ENCODE measurements at regions not wholly inside any gene's neighbourhood (a gene's known extent, or its start where the extent isn't known, plus 50 kb on each side); places are given as distances from the start of the nearest gene placed in this dataset.

DNA sequence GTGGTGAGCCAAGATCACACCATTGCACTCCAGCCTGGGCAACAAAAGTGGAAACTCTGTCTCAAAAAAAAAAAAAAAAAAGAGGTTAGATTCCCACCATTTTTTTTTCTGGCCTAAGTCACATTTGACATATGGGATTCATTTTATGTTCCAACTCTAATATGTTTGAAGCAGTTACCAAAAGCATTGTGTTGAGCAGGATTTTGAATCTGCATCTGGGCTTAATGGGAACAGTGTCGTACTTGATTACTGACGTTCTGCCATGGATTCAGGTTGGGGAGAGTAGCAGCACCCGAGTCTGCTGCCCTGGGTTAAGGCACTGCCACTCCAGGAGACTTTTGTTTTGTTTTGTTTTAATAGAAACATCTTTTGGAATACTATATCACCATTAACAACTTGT is 348.7 kb upstream of the TBL1XR1 start:
- intact Hi-C loops (cut with micrococcal nuclease): no loop called here

DNA sequence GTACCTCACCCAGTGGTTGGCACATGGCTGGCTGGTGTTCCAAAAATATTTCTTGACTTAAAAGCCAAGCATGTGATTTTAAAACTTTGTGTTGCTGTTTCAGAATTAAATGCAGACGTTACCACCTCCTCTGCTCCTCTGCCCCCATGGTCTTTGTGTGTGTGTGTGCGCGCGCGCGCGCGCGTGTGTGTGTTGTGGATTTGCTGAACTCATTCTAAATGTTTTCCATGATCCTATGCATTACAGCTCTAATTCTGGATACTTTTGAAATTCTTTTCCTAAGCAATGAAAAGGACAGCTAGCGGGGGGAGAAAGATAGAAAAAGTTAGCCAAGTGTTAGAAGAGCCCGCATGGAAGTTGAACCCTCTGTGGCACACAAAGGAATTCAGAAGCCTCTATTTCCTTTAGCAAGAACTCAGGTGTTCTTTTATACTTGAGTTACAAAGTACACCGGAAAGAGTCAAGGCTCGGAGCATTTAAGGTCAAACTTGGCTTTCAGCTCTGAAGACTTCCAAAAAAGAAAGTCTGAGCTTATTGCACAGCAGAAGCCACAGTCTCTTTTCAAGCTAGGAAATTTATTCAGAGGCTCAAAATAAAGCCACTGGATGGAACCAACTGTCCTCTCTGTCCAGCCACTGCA is 350.5 kb upstream of the TBL1XR1 start:
- H3K27me3 ChIP-seq (ENCODE audit: low read depth): no peaks in the 10 kb centered on the region
- H3K4me1 ChIP-seq: peaks cover 16% of the 10 kb centered on the region
- no peak overlapping the region for H3K4me3 ChIP-seq
- H3K9me3 ChIP-seq (replicated peaks): no peaks in the 10 kb centered on the region
- intact Hi-C loops (cut with micrococcal nuclease): no loop called here
- DNase-seq: no peak
- H3K36me3 ChIP-seq: no peaks in the 10 kb centered on the region
- H3K27ac ChIP-seq (replicated peaks): no peak overlapping the region
- TF ChIP-seq, protein P1, sequence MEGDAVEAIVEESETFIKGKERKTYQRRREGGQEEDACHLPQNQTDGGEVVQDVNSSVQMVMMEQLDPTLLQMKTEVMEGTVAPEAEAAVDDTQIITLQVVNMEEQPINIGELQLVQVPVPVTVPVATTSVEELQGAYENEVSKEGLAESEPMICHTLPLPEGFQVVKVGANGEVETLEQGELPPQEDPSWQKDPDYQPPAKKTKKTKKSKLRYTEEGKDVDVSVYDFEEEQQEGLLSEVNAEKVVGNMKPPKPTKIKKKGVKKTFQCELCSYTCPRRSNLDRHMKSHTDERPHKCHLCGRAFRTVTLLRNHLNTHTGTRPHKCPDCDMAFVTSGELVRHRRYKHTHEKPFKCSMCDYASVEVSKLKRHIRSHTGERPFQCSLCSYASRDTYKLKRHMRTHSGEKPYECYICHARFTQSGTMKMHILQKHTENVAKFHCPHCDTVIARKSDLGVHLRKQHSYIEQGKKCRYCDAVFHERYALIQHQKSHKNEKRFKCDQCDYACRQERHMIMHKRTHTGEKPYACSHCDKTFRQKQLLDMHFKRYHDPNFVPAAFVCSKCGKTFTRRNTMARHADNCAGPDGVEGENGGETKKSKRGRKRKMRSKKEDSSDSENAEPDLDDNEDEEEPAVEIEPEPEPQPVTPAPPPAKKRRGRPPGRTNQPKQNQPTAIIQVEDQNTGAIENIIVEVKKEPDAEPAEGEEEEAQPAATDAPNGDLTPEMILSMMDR (IDR thresholded peaks at IDR 0.05; ENCODE audit: borderline replicate concordance): no peak

More for the DNA sequence above, 348.7 kb upstream of the TBL1XR1 start:
- H3K4me3 ChIP-seq: no peak overlapping the region
- TF ChIP-seq, protein P1 (IDR thresholded peaks at IDR 0.05; ENCODE audit: borderline replicate concordance): no peak
- no peak for DNase-seq
- H3K36me3 ChIP-seq: no peaks in the 10 kb centered on the region
- H3K27me3 ChIP-seq (ENCODE audit: low read depth): no peaks in the 10 kb centered on the region
- peaks cover 16% of the 10 kb centered on the region for H3K4me1 ChIP-seq
- no peak overlapping the region for H3K27ac ChIP-seq (replicated peaks)
- no peaks in the 10 kb centered on the region for H3K9me3 ChIP-seq (replicated peaks)

DNA sequence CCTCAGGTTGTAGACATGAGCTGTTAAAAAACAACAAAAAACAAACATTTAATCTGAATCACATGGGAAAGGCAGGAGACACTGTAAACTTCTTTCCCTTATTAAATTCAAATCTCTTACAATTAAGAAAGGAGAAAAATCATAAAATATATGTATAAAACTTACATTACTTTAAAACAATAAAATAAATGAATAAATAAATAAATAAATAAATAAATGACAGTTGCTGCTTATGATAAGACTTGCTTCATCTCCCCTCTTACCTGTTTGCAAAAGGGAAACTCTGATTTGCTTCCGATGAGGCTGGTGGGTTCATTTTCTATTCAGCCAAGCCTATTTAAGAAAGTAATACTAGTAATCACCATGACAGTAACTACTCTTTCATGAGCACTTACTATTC is 353.4 kb upstream of the TBL1XR1 start:
- no peaks in the 10 kb centered on the region for H3K9me3 ChIP-seq (replicated peaks)
- no peak overlapping the region for H3K27ac ChIP-seq (replicated peaks)
- H3K4me3 ChIP-seq: no peak overlapping the region
- DNase-seq: no peak
- TF ChIP-seq, protein P1 (IDR thresholded peaks at IDR 0.05; ENCODE audit: borderline replicate concordance): no peak
- intact Hi-C loops (cut with micrococcal nuclease): no loop called here
- peaks cover 11% of the 10 kb centered on the region for H3K4me1 ChIP-seq
- no peaks in the 10 kb centered on the region for H3K36me3 ChIP-seq
- H3K27me3 ChIP-seq (ENCODE audit: low read depth): no peaks in the 10 kb centered on the region

DNA sequence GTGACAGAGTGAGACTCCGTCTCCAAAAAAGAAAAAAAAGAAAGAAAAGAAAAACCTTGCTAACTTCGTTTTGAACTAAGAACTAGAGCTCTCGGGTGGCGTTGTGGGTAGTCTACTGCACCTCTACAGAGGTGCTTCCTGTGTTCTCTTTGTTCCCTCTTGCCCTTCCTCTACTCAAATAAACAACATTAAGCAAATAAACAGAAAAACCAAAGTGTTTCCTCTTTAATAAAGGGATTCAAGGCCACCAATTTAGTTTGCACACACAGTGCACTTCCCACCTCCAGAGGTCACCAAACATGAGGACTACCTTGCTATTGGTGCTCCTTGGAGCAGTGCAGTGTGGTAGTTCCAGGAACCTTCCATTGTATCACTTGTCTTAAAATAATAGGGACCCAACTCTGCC is 354.2 kb upstream of the TBL1XR1 start:
- DNase-seq: no peak
- Histone ChIP-seq H3K36me3 (no peaks in the 10 kb centered on the region), H3K9me3 (replicated peaks) (no peaks in the 10 kb centered on the region), H3K27me3 (ENCODE audit: low read depth) (no peaks in the 10 kb centered on the region), H3K27ac (replicated peaks) (no peak overlapping the region), H3K4me1 (peaks cover 11% of the 10 kb centered on the region), H3K4me3 (no peak overlapping the region)
- TF ChIP-seq, protein P1 (IDR thresholded peaks at IDR 0.05; ENCODE audit: borderline replicate concordance): no peak
- intact Hi-C loops (cut with micrococcal nuclease): no loop called here

- intact Hi-C loops (cut with micrococcal nuclease): no loop called here
- Histone ChIP-seq H3K27me3 (ENCODE audit: low read depth) (no peaks in the 10 kb centered on the region), H3K36me3 (no peaks in the 10 kb centered on the region), H3K27ac (replicated peaks) (no peak overlapping the region), H3K4me1 (peaks cover 11% of the 10 kb centered on the region), H3K9me3 (replicated peaks) (no peaks in the 10 kb centered on the region), H3K4me3 (no peak overlapping the region)
- TF ChIP-seq, protein P1 (IDR thresholded peaks at IDR 0.05; ENCODE audit: borderline replicate concordance): no peak
- no peak for DNase-seq
These were observed 354.8 kb upstream of the TBL1XR1 start for GRCh38 chr3:177552051-177552450.

Measured in left ventricle myocardium inferior (tissue), 1 donor.